SU-DHL-6 (cell line): ENCODE measurements at regions not wholly inside any gene's neighbourhood (a gene's known extent, or its start where the extent isn't known, plus 50 kb on each side); places are given as distances from the start of the nearest gene placed in this dataset.
"Not testable (repeated sequence)": the region's sequence is repeated elsewhere in the genome, so short reads cannot be mapped to it uniquely, and the experiment has no call there.

Source experiments
- H2AFZ ChIP-seq: fragments of 200-600 bp; sonication (generic); 2 replicates; pipeline ENCODE4 v1.6.1; 2014; ENCODE audit warnings: low read depth, mild to moderate bottlenecking, moderate library complexity, mixed read lengths, antibody characterized with exemption, low read length; ENCODE audit not compliant: severe bottlenecking
- H3F3A ChIP-seq: fragments of 200-600 bp; shearing (Covaris generic); 2 replicates; pipeline ENCODE4 v1.6.0; 2016; ENCODE audit warnings: antibody characterized with exemption, mild to moderate bottlenecking; ENCODE audit not compliant: insufficient read depth
- H3K27ac ChIP-seq: fragments of 200-600 bp; sonication (generic); 2 replicates; pipeline ENCODE4 v1.5.1; 2016; ENCODE audit warnings: low read depth, mild to moderate bottlenecking, low read length, moderate library complexity, mixed read lengths
- H3K27me3 ChIP-seq: fragments of 200-600 bp; sonication (generic), shearing (Covaris generic); 2 replicates; pipeline ENCODE4 v1.6.0; 2014; ENCODE audit warnings: mild to moderate bottlenecking, low read length
- H3K36me3 ChIP-seq: fragments of 200-600 bp; sonication (generic); 2 replicates; pipeline ENCODE4 v1.6.1; 2014; ENCODE audit warnings: mild to moderate bottlenecking, low read length, mixed read lengths
- H3K4me2 ChIP-seq: fragments of 300-600, 200-600 bp; shearing (Covaris generic), sonication (generic); 2 replicates; pipeline ENCODE4 v1.6.0; 2014; ENCODE audit warnings: low read length, low read depth, mild to moderate bottlenecking; ENCODE audit not compliant: poor library complexity, severe bottlenecking
- H3K4me3 ChIP-seq: fragments of 200-600 bp; sonication (generic); 2 replicates; pipeline ENCODE4 v1.5.1; 2014; ENCODE audit warnings: antibody characterized with exemption, low read length, mild to moderate bottlenecking, mixed read lengths; ENCODE audit not compliant: insufficient read depth, poor library complexity, severe bottlenecking
- H3K79me2 ChIP-seq: fragments of 200-600 bp; sonication (generic); 2 replicates; pipeline ENCODE4 v1.6.1; 2014; ENCODE audit warnings: mild to moderate bottlenecking, low read length, moderate library complexity; ENCODE audit not compliant: insufficient read depth
- H3K9ac ChIP-seq: fragments of 200-600 bp; sonication (generic); 2 replicates; pipeline ENCODE4 v1.7.0; 2014; ENCODE audit warnings: mild to moderate bottlenecking, low read length
- H3K9me2 ChIP-seq: fragments of 200-600 bp; sonication (generic); replicated peaks from 2 replicates; pipeline ENCODE4 v1.6.1; 2014; ENCODE audit warnings: low read length; ENCODE audit not compliant: insufficient read depth
- H3K9me3 ChIP-seq: fragments of 200-600 bp; sonication (generic); 2 replicates; pipeline ENCODE4 v1.6.1; 2014; ENCODE audit warnings: low read length, mixed read lengths; ENCODE audit not compliant: insufficient read depth
- H4K20me1 ChIP-seq: fragments of 200-600 bp; sonication (generic); 2 replicates; pipeline ENCODE4 v1.6.1; 2014; ENCODE audit warnings: low read depth, mild to moderate bottlenecking, antibody characterized with exemption, low read length, moderate library complexity, mixed read lengths
- CTCF ChIP-seq: fragments of 200-600 bp; sonication (generic); IDR thresholded peaks from one replicate; pipeline ENCODE4 v1.5.1; 2017; ENCODE audit warnings: antibody characterized with exemption, mild to moderate bottlenecking, low read length, moderate library complexity; ENCODE audit not compliant: insufficient read depth, poor library complexity, severe bottlenecking
- EZH2phosphoT487 ChIP-seq: fragments of 200-600 bp; sonication (generic), shearing (Covaris generic); conservative IDR thresholded peaks from 2 replicates; pipeline ENCODE4 v1.6.1; 2018; ENCODE audit warnings: mild to moderate bottlenecking, antibody characterized with exemption, low read length, moderate library complexity, mixed read lengths

- not testable (repeated sequence) for H3K4me2 ChIP-seq, H3K27me3 ChIP-seq, H3K9ac ChIP-seq, H2AFZ ChIP-seq, H3K4me3 ChIP-seq, H4K20me1 ChIP-seq, H3K36me3 ChIP-seq, H3K79me2 ChIP-seq, H3K9me2 ChIP-seq, H3K27ac ChIP-seq, H3K9me3 ChIP-seq, H3F3A ChIP-seq
These were observed 189.4 kb upstream of the RAI14 start for GRCh38 chr5:34466519-34467388.

GRCh38 chr5:34467436-34467835 lies 188.7 kb upstream of the RAI14 start:
- TF ChIP-seq EZH2phosphoT487: no peak
- no peak for TF ChIP-seq CTCF
- no peak overlapping the region for H3K4me3 ChIP-seq
- no peaks in the 10 kb centered on the region for H3K36me3 ChIP-seq
- H3K9ac ChIP-seq: no peak overlapping the region
- H2AFZ ChIP-seq: no peak overlapping the region
- H3K4me2 ChIP-seq: no peak overlapping the region
- no peaks in the 10 kb centered on the region for H4K20me1 ChIP-seq
- no peaks in the 10 kb centered on the region for H3K27me3 ChIP-seq
- no peak overlapping the region for H3K27ac ChIP-seq
- H3K9me2 ChIP-seq: no peaks in the 10 kb centered on the region
- H3F3A ChIP-seq: no peaks in the 10 kb centered on the region
- no peaks in the 10 kb centered on the region for H3K79me2 ChIP-seq
- no peaks in the 10 kb centered on the region for H3K9me3 ChIP-seq

- not testable (repeated sequence) for H3K27ac ChIP-seq, H4K20me1 ChIP-seq, H3K36me3 ChIP-seq, H3K9me2 ChIP-seq, H2AFZ ChIP-seq, H3F3A ChIP-seq, H3K4me2 ChIP-seq, H3K27me3 ChIP-seq, H3K9ac ChIP-seq, H3K9me3 ChIP-seq, H3K79me2 ChIP-seq, H3K4me3 ChIP-seq
These were observed 188.1 kb upstream of the RAI14 start for GRCh38 chr5:34467984-34468383.

DNA sequence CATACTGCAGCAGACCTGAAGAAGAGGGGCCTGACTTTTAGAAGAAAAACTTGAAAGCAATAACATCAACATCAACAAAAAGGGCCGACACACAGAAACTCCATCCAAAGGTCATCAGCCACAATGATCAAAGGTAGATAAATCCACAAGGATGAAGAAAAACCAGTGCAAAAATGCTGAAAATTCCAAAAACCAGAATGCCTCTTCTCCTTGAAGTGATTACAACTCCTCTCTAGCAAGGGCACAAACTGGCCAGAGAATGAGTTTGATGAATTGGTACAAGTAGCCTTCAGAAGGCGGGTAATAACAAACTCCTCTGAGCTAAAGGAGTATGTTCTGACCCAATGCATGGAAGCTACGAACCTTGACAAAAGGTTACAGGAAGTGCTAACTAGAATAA lies 186.2 kb upstream of the RAI14 start:
- H3K36me3 ChIP-seq: no peaks in the 10 kb centered on the region
- TF ChIP-seq EZH2phosphoT487: no peak
- TF ChIP-seq CTCF: no peak
- H3K9ac ChIP-seq: no peak overlapping the region
- H3K27me3 ChIP-seq: no peaks in the 10 kb centered on the region
- no peak overlapping the region for H3K4me2 ChIP-seq
- H3F3A ChIP-seq: no peaks in the 10 kb centered on the region
- H4K20me1 ChIP-seq: no peaks in the 10 kb centered on the region
- H3K4me3 ChIP-seq: no peak overlapping the region
- H3K9me3 ChIP-seq: no peaks in the 10 kb centered on the region
- no peak overlapping the region for H2AFZ ChIP-seq
- no peaks in the 10 kb centered on the region for H3K9me2 ChIP-seq
- no peak overlapping the region for H3K27ac ChIP-seq
- H3K79me2 ChIP-seq: no peaks in the 10 kb centered on the region
